GM20000 (cell line): ENCODE measurements at regions not wholly inside any gene's neighbourhood (a gene's known extent, or its start where the extent isn't known, plus 50 kb on each side); places are given as distances from the start of the nearest gene placed in this dataset.
"Not testable (repeated sequence)": the region's sequence is repeated elsewhere in the genome, so short reads cannot be mapped to it uniquely, and the experiment has no call there.

Experiments used
- DNase-seq: peaks from one replicate; pipeline ENCODE4 v3.0.0; 2012; ENCODE audit warnings: low spot score
- TF ChIP-seq, protein P1 (sequence below): IDR thresholded peaks from 2 replicates; pipeline ENCODE4 v1.5.1; 2012; ENCODE audit warnings: mild to moderate bottlenecking, control low read depth; ENCODE audit errors: extremely low read depth, missing control alignments

DNA sequence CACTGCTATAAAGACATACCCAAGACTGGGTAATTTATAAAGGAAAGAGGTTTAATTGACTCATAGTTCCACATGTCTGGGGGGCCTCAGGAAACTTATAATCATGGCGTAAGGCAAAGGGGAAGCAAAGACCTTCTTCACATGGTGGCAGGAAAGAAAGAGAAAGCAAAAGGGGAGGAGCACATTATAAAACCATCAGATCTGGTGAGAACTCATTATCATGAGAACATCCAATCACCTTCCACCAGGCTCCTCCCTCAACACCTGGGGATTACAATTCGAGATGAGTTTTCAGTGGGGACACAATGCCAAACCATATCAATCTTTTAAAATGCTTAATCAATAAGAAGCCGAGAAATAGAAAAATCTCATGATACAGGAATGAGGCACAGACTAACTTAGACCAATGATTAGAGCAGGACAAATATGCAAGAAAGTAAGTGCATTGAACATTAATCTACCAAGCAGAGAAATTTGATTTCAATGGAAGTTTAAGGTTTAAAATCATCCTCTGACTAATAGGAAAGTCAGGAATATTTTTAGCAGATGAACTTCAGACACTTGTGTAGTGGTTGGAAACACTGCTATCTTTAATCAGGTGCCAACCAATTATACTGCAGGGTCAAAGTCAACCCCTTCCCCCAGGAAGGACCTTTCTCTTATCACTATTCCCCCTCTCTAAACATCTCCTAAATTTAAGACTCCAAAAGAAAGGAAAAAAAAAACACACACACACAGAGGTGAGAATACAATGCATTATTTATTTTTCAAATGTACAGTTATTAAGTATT lies 259.2 kb downstream of the IRS1 start:
- DNase-seq = no peak
- TF ChIP-seq, protein P1, sequence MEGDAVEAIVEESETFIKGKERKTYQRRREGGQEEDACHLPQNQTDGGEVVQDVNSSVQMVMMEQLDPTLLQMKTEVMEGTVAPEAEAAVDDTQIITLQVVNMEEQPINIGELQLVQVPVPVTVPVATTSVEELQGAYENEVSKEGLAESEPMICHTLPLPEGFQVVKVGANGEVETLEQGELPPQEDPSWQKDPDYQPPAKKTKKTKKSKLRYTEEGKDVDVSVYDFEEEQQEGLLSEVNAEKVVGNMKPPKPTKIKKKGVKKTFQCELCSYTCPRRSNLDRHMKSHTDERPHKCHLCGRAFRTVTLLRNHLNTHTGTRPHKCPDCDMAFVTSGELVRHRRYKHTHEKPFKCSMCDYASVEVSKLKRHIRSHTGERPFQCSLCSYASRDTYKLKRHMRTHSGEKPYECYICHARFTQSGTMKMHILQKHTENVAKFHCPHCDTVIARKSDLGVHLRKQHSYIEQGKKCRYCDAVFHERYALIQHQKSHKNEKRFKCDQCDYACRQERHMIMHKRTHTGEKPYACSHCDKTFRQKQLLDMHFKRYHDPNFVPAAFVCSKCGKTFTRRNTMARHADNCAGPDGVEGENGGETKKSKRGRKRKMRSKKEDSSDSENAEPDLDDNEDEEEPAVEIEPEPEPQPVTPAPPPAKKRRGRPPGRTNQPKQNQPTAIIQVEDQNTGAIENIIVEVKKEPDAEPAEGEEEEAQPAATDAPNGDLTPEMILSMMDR = no peak

DNA sequence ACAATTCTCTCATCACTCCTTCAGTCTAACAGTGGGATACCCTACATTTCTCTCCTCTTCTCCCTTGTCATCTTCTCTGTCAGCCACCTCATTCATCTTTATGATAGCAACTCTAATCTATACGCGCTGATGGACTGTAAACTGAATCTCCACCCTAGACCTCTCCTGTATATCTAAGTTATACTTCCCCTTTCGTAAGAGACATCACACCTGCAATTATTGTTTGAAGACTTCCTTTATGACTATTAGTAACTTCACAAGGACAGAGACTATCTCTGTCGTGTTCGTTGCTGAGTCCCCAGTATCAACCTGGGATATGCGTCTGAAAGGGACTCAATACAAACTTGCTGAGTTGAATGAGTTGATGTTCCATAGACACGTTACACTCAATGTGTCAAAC lies 263.2 kb downstream of the IRS1 start:
- TF ChIP-seq, protein P1 = no peak
- DNase-seq = no peak

DNA sequence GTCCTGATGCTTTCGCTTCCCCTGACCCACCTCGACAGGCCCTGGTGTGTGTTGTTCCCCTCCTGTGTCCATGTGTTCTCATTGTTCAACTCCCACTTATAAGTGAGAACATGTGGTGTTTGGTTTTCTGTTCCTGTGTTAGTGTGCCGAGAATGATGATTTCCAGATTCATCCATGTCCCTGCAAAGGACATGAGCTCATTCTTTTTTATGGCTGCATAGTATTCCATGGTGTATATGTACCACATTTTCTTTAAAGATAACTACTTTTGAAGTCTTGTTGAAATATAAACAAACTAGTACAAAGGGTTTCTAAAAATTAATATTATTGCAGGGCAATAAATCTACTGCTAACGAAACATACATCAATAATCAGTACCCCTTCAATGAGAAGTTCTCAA lies 266.6 kb downstream of the IRS1 start:
- DNase-seq = not testable (repeated sequence)

DNA sequence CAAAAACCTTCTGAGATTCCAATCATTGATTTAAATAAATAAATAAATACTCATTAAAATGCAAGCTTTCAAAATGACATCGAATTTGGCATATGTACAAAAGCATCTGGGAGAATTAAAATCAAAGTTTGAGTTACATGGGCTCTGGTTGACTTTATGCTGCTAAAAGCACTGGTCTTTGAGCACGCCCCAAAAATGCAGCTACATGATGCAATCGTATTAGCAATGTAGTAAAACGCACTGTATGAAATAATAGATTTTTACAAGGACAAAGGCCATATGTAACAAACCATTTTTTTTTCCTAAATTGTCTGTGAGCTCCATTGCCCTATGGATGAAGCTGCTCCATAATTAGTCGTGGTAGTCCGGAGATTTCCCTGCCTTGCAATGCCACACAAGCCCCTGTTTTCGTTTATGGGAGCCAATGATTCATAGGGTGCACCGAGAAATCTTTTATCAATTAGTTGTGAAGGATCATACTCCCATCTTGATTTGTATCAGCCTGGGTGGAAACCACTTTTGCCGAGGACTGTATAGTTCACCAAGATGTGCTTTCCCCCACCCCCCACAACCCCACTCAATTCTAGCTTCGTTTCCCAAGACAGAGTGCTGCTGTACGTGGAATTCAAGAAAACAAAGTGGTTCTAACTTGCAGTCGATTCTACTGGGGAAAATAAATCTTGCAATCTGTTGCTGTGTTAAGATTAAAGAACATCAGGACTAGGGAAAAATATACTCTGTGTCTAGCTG lies 268.4 kb downstream of the IRS1 start:
- no peak for DNase-seq
- TF ChIP-seq, protein P1 = no peak

DNA sequence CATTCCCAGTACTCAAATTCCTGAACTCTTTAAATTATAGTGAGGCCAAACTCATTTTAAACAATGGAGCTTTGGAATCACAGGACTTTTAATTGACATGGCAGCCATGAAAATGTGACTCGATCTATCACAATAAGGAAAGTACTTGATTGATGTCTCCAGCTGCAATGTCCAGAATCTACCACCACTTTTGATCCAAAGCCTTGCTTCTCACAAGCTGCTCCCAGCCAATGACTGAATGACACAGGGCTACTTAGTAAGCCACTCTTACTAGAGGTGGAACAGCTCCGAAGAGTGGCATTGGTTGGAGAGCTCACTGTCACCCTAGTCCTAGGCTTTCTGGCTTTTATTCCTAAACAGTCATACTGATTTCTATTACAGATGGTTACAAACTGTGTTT lies 270.1 kb downstream of the IRS1 start:
- DNase-seq = no peak
- TF ChIP-seq, protein P1 = no peak

DNA sequence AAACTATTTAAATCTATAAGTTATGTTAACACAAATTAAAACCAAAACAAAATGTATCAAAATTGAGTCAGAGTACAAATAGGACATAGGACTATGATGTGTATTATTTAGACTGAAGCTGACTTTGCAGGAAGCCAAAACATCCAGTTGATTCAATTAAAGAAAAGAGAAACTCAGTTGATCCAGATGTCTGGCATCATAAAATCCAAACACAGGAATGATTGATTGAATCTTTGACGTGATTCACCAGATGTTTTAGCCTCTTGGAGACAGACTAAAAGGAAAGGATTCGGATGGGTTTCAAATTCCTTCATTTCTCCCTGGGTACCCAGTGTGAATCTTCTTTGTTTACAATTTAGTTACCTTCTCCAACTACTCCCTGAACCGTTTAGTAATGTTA lies 272.9 kb downstream of the IRS1 start:
- TF ChIP-seq, protein P1 = no peak
- no peak for DNase-seq

DNA sequence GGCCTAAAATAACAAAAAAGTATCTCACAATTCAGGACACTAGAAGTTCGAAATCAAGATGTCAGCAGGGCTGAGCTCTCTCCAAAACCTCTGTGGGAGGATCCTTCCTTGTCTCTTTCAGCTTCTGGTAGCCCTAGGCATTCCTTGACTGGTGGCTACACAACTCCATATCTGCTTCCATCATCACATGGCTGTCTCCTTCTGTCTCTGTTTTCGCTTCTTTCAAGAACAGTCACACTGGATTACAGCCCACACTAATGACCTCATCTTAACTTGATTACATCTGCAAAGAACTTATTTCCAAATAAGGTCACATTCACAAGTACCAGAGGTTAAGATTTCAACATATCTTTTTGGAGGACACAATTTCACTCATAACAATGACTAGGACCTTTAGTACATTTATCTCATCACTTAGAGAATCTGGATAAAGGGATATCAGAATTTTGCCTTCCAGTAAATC lies 275.2 kb downstream of the IRS1 start:
- DNase-seq = no peak

More for the DNA sequence above, 275.2 kb downstream of the IRS1 start:
- TF ChIP-seq, protein P1 = no peak
